Osteoblast (primary cell): ENCODE measurements at regions not wholly inside any gene's neighbourhood (a gene's known extent, or its start where the extent isn't known, plus 50 kb on each side); places are given as distances from the start of the nearest gene placed in this dataset.

Source experiments
- DNase-seq: peaks from one replicate; pipeline ENCODE4 v3.0.0; 2011; ENCODE audit warnings: low spot score, mixed read lengths; ENCODE audit not compliant: insufficient read length; ENCODE audit errors: missing footprints
- H2AFZ ChIP-seq: 2 replicates; pipeline ENCODE4 v1.6.0; 2011; ENCODE audit warnings: mild to moderate bottlenecking, low read length
- H3K27ac ChIP-seq: 2 replicates; pipeline ENCODE4 v1.5.1; 2011; ENCODE audit warnings: mild to moderate bottlenecking, low read depth, low read length, moderate library complexity
- H3K27me3 ChIP-seq: 2 replicates; pipeline ENCODE4 v1.6.0; 2012; ENCODE audit warnings: mild to moderate bottlenecking, control low read depth, inconsistent platforms, low read length, moderate library complexity; ENCODE audit not compliant: insufficient read depth
- H3K36me3 ChIP-seq: 2 replicates; pipeline ENCODE4 v1.5.1; 2011; ENCODE audit warnings: mild to moderate bottlenecking, low read length, control low read depth, moderate library complexity; ENCODE audit not compliant: insufficient read depth
- H3K4me1 ChIP-seq: 2 replicates; pipeline ENCODE4 v1.5.1; 2011; ENCODE audit warnings: mild to moderate bottlenecking, low read length, control low read depth, moderate library complexity; ENCODE audit not compliant: insufficient read depth
- H3K4me2 ChIP-seq: 2 replicates; pipeline ENCODE4 v1.6.0; 2011; ENCODE audit warnings: mild to moderate bottlenecking, low read length; ENCODE audit not compliant: insufficient read depth
- H3K4me3 ChIP-seq: fragments of 200-600 bp; sonication (generic); 3 replicates; pipeline ENCODE4 v1.5.1; 2012; ENCODE audit warnings: mild to moderate bottlenecking, low read length, inconsistent platforms; ENCODE audit not compliant: insufficient read depth
- H3K79me2 ChIP-seq: 2 replicates; pipeline ENCODE4 v1.6.0; 2012; ENCODE audit warnings: mild to moderate bottlenecking, low read length, control low read depth, inconsistent platforms; ENCODE audit not compliant: insufficient read depth
- H3K9me3 ChIP-seq: 2 replicates; pipeline ENCODE4 v1.5.1; 2011; ENCODE audit warnings: low read depth, low read length, control low read depth
- H4K20me1 ChIP-seq: 2 replicates; pipeline ENCODE4 v1.6.0; 2012; ENCODE audit warnings: mild to moderate bottlenecking, low read length, control low read depth; ENCODE audit not compliant: insufficient read depth
- CTCF ChIP-seq: IDR thresholded peaks from 2 replicates; pipeline ENCODE4 v1.5.1; 2011; ENCODE audit warnings: mild to moderate bottlenecking, low read depth, low read length, moderate library complexity; ENCODE audit errors: extremely low read depth

DNA sequence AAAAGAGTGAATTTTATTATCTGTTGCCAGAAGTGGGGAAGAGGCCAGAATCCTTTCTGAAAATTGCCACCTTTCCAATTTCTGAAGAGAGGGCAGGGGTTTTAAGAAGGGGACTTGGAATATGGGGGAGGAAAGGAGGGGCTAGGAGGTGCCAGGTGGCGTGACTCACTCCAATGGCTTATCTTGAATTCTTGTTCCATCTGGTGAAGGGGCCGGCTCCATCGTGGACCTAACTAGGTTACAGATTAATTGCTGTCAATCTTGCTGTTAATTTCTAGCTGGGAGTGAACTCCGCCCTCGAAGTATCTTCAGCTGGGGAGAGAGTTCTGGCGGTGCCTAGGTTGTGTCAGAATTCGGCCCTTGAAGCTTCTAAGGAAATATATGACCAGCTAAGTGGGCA lies 138.7 kb downstream of the YTHDC2 start:
- no peak for TF ChIP-seq CTCF
- Histone ChIP-seq H4K20me1 (no peaks in the 10 kb centered on the region), H3K79me2 (no peaks in the 10 kb centered on the region), H3K27me3 (no peaks in the 10 kb centered on the region), H3K36me3 (no peaks in the 10 kb centered on the region), H3K4me1 (no peaks in the 10 kb centered on the region), H3K4me3 (no peak overlapping the region), H2AFZ (no peak overlapping the region), H3K27ac (no peak overlapping the region), H3K4me2 (no peak overlapping the region), H3K9me3 (no peaks in the 10 kb centered on the region)
- no peak for DNase-seq

- no peak for DNase-seq
- no peaks in the 10 kb centered on the region for H3K9me3 ChIP-seq
- H3K27ac ChIP-seq = no peak overlapping the region
- no peak overlapping the region for H3K4me3 ChIP-seq
- H3K4me1 ChIP-seq = no peaks in the 10 kb centered on the region
- H3K4me2 ChIP-seq = no peak overlapping the region
- H3K27me3 ChIP-seq = no peaks in the 10 kb centered on the region
- TF ChIP-seq CTCF = no peak
- H3K36me3 ChIP-seq = no peaks in the 10 kb centered on the region
- H3K79me2 ChIP-seq = no peaks in the 10 kb centered on the region
- H4K20me1 ChIP-seq = no peaks in the 10 kb centered on the region
- no peak overlapping the region for H2AFZ ChIP-seq
Measured at GRCh38 chr5:113654828-113655227, 141.3 kb downstream of the YTHDC2 start.

DNA sequence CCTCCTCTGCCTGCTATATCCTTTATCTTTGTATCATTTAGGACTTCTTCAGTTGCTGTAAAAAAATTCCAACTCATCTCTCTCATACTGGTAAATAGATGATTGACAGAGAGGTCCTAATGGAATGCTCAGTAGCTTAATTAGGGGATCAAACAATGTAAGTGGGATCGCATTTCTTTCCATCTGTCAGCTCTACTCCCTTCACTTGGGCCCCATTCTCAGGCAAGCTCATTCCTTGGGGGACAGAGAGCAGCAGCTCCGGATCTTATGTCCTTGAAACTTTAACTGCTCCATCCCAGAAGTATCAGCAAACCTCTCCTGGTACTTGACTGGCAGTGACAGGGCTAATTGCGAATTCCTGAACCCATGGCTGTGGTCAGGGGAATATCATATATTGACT lies 146.7 kb downstream of the YTHDC2 start:
- H3K27ac ChIP-seq = no peak overlapping the region
- H2AFZ ChIP-seq = no peak overlapping the region
- no peaks in the 10 kb centered on the region for H3K27me3 ChIP-seq
- H3K36me3 ChIP-seq = no peaks in the 10 kb centered on the region
- no peaks in the 10 kb centered on the region for H4K20me1 ChIP-seq
- H3K4me1 ChIP-seq = no peaks in the 10 kb centered on the region
- H3K4me2 ChIP-seq = no peak overlapping the region
- DNase-seq = no peak
- no peak overlapping the region for H3K4me3 ChIP-seq
- TF ChIP-seq CTCF = no peak
- no peaks in the 10 kb centered on the region for H3K79me2 ChIP-seq
- no peaks in the 10 kb centered on the region for H3K9me3 ChIP-seq

DNA sequence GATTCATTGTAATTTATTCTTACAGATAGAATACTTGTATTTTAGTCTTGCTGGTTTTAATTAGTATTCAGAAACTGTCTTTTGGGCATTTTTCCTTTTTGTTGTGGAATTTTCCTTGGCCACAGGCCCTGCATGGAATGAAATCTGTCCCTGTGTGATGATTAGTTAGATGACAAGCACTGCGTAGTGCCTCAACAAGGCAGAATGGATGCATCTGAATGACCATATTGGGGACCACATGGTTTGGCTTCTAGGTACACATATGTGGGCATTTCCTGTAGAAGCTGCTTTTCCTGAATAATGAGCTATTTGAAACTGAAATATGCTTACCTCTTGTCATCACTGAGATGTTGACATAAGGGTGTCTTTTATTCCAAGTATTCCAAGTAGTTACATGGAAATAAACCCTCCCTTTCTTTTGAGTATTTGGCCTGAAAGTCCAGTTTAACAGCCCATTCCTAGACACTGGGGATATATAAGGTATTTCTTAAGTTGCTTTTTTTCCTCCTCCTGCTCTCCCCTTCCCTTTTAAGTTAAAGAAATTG lies 147.3 kb downstream of the YTHDC2 start:
- Histone ChIP-seq H3K4me1 (no peaks in the 10 kb centered on the region), H3K9me3 (no peaks in the 10 kb centered on the region), H3K4me2 (no peak overlapping the region), H3K27me3 (no peaks in the 10 kb centered on the region), H2AFZ (no peak overlapping the region), H4K20me1 (no peaks in the 10 kb centered on the region), H3K4me3 (no peak overlapping the region), H3K36me3 (no peaks in the 10 kb centered on the region), H3K79me2 (no peaks in the 10 kb centered on the region), H3K27ac (no peak overlapping the region)
- no peak for TF ChIP-seq CTCF
- no peak for DNase-seq
